OCI-LY3 (cell line): ENCODE measurements at regions not wholly inside any gene's neighbourhood (a gene's known extent, or its start where the extent isn't known, plus 50 kb on each side); places are given as distances from the start of the nearest gene placed in this dataset.

ENCODE experiments used
- H2AFZ ChIP-seq: fragments of 200-600, 300-600 bp; shearing (Covaris generic); 2 replicates; pipeline ENCODE4 v1.6.0; 2014; ENCODE audit warnings: antibody characterized with exemption, low read depth, low read length
- H3K27ac ChIP-seq: fragments of 200-600, 300-600 bp; sonication (generic); 2 replicates; pipeline ENCODE4 v1.5.1; 2014; ENCODE audit warnings: mild to moderate bottlenecking, low read length, moderate library complexity, mixed read lengths
- H3K27me3 ChIP-seq: fragments of 200-600, 300-600 bp; sonication (generic); 2 replicates; pipeline ENCODE4 v1.6.1; 2014; ENCODE audit warnings: low read depth, low read length, mixed read lengths
- H3K36me3 ChIP-seq: fragments of 200-600, 300-600 bp; sonication (generic); replicated peaks from 2 replicates; pipeline ENCODE3; 2014; ENCODE audit warnings: low read depth, low read length, mixed read lengths
- H3K4me1 ChIP-seq: fragments of 300-600, 200-600 bp; sonication (generic); 2 replicates; pipeline ENCODE4 v1.6.1; 2014; ENCODE audit warnings: low read length, mixed read lengths
- H3K4me2 ChIP-seq: fragments of 200-600, 300-600 bp; sonication (generic); 2 replicates; pipeline ENCODE4 v1.6.1; 2014; ENCODE audit warnings: low read length, mixed read lengths
- H3K4me3 ChIP-seq: fragments of 300-600, 200-600 bp; sonication (generic); 2 replicates; pipeline ENCODE4 v1.5.1; 2014; ENCODE audit warnings: antibody characterized with exemption, mild to moderate bottlenecking, low read length, moderate library complexity
- H3K79me2 ChIP-seq: fragments of 300-600, 200-600 bp; shearing (Covaris generic); 2 replicates; pipeline ENCODE4 v1.6.1; 2014; ENCODE audit warnings: mild to moderate bottlenecking, low read length, mixed read lengths
- H3K9ac ChIP-seq: fragments of 300-600, 200-600 bp; shearing (Covaris generic); 2 replicates; pipeline ENCODE4 v1.6.0; 2014; ENCODE audit warnings: mild to moderate bottlenecking, low read length, moderate library complexity
- H3K9me3 ChIP-seq: fragments of 200-600, 300-600 bp; shearing (Covaris generic); 2 replicates; pipeline ENCODE4 v1.6.1; 2014; ENCODE audit warnings: low read length, mixed read lengths; ENCODE audit not compliant: insufficient read depth
- H4K20me1 ChIP-seq: fragments of 200-600, 300-600 bp; sonication (generic); 2 replicates; pipeline ENCODE4 v1.6.1; 2016; ENCODE audit warnings: low read length, mixed read lengths; ENCODE audit not compliant: insufficient read depth
- EZH2phosphoT487 ChIP-seq: fragments of 200-600 bp; shearing (Covaris generic); IDR thresholded peaks from 2 replicates; pipeline ENCODE4 v1.6.1; 2018; ENCODE audit warnings: antibody characterized with exemption, mixed run types, low read depth
- TF ChIP-seq, protein P1 (sequence below): fragments of 200-600, 300-600 bp; sonication (generic); IDR thresholded peaks from 2 replicates; pipeline ENCODE4 v1.5.1; 2014; ENCODE audit warnings: antibody characterized with exemption, low read length, low read depth

- no peak overlapping the region for H3K27ac ChIP-seq
Measured at GRCh38 chr5:159638481-159638880, 277.8 kb upstream of the ADRA1B start.

DNA sequence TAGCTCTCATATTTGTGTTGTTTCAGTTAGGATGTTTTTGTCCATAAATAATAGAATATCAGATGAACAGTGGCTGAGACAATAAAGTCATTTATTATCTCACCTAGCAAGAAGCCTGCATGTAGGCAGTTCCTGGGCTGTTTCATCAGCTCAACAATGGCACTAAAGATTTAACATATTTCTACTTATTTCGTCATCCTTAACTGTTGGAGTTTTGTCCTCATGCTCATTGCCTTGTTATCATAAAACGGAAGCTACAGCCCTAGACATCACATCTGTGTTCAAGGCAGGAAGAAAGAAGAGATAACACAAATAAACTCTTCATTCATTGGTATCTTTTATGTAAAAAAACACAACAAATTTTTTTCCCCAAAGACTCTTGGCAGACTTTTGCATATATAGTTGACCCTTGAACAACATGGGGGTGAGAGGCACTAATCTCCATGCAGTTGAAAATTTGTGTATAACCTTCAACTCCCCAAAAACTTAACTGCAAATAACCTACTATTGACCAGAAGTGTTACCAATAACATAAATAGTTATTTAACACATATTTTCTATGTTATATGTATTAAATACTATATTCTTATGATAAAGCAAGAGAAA, 277.2 kb upstream of the ADRA1B start:
- Histone ChIP-seq H3K9ac (no peak overlapping the region), H3K27ac (no peak overlapping the region), H2AFZ (no peak overlapping the region), H3K4me1 (no peaks in the 10 kb centered on the region), H3K79me2 (no peaks in the 10 kb centered on the region), H3K4me3 (no peak overlapping the region), H4K20me1 (no peaks in the 10 kb centered on the region), H3K36me3 (no peaks in the 10 kb centered on the region), H3K9me3 (no peaks in the 10 kb centered on the region), H3K27me3 (no peaks in the 10 kb centered on the region), H3K4me2 (no peak overlapping the region)
- TF ChIP-seq, protein P1, sequence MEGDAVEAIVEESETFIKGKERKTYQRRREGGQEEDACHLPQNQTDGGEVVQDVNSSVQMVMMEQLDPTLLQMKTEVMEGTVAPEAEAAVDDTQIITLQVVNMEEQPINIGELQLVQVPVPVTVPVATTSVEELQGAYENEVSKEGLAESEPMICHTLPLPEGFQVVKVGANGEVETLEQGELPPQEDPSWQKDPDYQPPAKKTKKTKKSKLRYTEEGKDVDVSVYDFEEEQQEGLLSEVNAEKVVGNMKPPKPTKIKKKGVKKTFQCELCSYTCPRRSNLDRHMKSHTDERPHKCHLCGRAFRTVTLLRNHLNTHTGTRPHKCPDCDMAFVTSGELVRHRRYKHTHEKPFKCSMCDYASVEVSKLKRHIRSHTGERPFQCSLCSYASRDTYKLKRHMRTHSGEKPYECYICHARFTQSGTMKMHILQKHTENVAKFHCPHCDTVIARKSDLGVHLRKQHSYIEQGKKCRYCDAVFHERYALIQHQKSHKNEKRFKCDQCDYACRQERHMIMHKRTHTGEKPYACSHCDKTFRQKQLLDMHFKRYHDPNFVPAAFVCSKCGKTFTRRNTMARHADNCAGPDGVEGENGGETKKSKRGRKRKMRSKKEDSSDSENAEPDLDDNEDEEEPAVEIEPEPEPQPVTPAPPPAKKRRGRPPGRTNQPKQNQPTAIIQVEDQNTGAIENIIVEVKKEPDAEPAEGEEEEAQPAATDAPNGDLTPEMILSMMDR, result no peak
- no peak for TF ChIP-seq EZH2phosphoT487

More at GRCh38 chr5:159638481-159638880, 277.8 kb upstream of the ADRA1B start:
- no peaks in the 10 kb centered on the region for H3K27me3 ChIP-seq
- H3K9ac ChIP-seq, result no peak overlapping the region
- H4K20me1 ChIP-seq, result no peaks in the 10 kb centered on the region
- H3K4me2 ChIP-seq, result no peak overlapping the region
- no peak overlapping the region for H2AFZ ChIP-seq
- H3K79me2 ChIP-seq, result no peaks in the 10 kb centered on the region
- no peaks in the 10 kb centered on the region for H3K9me3 ChIP-seq
- TF ChIP-seq, protein P1, result no peak
- no peak for TF ChIP-seq EZH2phosphoT487
- no peaks in the 10 kb centered on the region for H3K36me3 ChIP-seq
- no peak overlapping the region for H3K4me3 ChIP-seq
- H3K4me1 ChIP-seq, result no peaks in the 10 kb centered on the region

DNA sequence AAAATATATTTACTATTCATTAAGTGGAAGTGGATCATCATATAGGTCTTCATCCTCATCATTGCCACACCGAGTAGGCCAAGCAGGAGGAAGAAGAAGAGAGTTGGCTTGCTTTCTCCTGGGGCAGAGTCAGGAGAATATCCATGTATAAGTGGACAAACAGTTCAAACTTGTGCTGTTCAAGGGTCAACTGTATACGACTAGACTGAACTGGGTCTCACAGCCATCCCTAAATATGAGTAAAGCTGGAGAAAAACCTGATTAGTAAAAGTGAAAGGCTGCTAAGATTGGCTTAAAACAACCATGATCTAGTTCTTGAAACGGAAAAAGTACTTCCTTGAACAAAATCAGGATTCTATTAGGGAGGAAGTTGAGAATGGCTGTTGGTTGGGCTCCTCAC, 276.7 kb upstream of the ADRA1B start:
- no peaks in the 10 kb centered on the region for H3K36me3 ChIP-seq
- no peak overlapping the region for H2AFZ ChIP-seq
- H3K4me1 ChIP-seq, result no peaks in the 10 kb centered on the region; the same call in 1 of the 2 replicates
- H3K4me2 ChIP-seq, result no peak overlapping the region
- H3K27me3 ChIP-seq, result no peaks in the 10 kb centered on the region
- TF ChIP-seq, protein P1, result no peak
- no peak for TF ChIP-seq EZH2phosphoT487
- H3K9ac ChIP-seq, result no peak overlapping the region
- H3K4me3 ChIP-seq, result no peak overlapping the region
- no peaks in the 10 kb centered on the region for H3K9me3 ChIP-seq
- no peaks in the 10 kb centered on the region for H4K20me1 ChIP-seq
- no peak overlapping the region for H3K27ac ChIP-seq
- H3K79me2 ChIP-seq, result no peaks in the 10 kb centered on the region

GRCh38 chr5:159640446-159640845, 275.8 kb upstream of the ADRA1B start:
- peaks cover 8% of the 10 kb centered on the region for H3K4me1 ChIP-seq
- no peaks in the 10 kb centered on the region for H3K9me3 ChIP-seq
- H3K79me2 ChIP-seq, result no peaks in the 10 kb centered on the region
- H4K20me1 ChIP-seq, result no peaks in the 10 kb centered on the region
- H3K4me2 ChIP-seq, result no peak overlapping the region
- H2AFZ ChIP-seq, result no peak overlapping the region
- no peak for TF ChIP-seq EZH2phosphoT487
- TF ChIP-seq, protein P1, result no peak
- H3K9ac ChIP-seq, result no peak overlapping the region
- no peaks in the 10 kb centered on the region for H3K36me3 ChIP-seq
- H3K27ac ChIP-seq, result no peak overlapping the region
- no peak overlapping the region for H3K4me3 ChIP-seq
- no peaks in the 10 kb centered on the region for H3K27me3 ChIP-seq
